ENCODE measurements at regions not wholly inside any gene's neighbourhood (a gene's known extent, or its start where the extent isn't known, plus 50 kb on each side); places are given as distances from the start of the nearest gene placed in this dataset.

DNA sequence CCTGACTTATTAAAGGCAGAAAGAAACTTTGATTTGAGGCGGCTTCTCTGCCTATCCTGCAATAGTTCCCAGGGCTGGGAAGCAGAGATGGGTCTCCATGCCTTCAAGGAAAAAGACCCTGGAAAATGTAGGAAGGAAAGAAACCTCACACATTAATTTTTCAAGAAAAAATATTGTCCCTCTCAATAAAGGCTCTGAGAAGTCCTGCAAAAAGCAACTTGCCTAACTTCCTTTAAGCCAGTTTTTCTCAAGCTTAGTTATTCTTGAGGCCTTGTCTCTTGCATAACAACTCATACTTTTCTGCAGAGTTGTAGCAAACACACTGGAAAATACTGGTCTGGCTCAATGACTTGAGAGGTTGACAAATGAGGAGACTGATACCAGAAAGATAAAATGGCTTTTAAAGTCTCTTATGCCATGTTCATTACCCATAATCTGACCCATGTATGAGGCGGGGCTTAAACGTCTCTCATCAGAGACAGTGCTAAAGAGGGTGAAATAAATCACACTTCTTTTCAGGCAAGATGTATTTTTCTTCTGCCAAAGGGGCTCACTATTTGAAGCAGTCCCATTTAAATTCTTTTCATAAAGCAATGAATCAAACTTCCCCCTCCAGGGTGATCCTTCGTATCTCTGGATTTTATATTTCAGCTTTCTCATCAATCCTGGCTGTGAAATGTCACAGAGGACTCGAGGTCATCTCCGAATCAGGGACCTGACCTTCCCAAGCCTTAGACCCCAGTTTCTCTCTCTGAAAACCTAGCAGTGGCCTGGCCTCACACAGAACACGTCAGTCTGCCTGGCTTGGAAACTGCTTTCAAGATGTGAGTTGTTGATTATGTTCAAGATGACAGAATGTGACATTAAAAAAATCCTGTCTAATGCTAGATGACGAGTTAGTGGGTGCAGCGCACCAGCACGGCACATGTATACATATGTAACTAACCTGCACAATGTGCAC is 82.3 kb upstream of the KCNG1 start:
- TF ChIP-seq CTCF (IDR thresholded peaks at IDR 0.05; ENCODE audit: poor library complexity) (no peak), EZH2 (IDR thresholded peaks at IDR 0.05; ENCODE audit: borderline replicate concordance) (no peak)

Data from hepatocyte (in vitro differentiated cells).